Heart right ventricle (tissue), 16 donors: ENCODE measurements at regions not wholly inside any gene's neighbourhood (a gene's known extent, or its start where the extent isn't known, plus 50 kb on each side); places are given as distances from the start of the nearest gene placed in this dataset.

Source experiments
- ATAC-seq, 8 donors: fragments of 200-7000 bp; cut with Tn5 transposase; one replicate each; pipeline ENCODE4 v1.9.1; 2020; ENCODE audit warnings: mild to moderate bottlenecking in 8 of 8, moderate library complexity in 8 of 8, moderate number of reproducible peaks in 1 of 8
- DNase-seq, 2 donors: peaks; one replicate each; pipeline ENCODE4 v3.0.0-alpha.2; 2020
- H3K27ac ChIP-seq, 10 donors: fragments of 200-600 bp; sonication (generic) in 2 of 10; one replicate each; pipeline versions ENCODE4 v1.5.0 to v1.8.0; 2020 to 2022; ENCODE audit warnings: mild to moderate bottlenecking in 3 of 10
- H3K27me3 ChIP-seq, 7 donors: fragments of 200-600 bp; one replicate each; pipeline ENCODE4 v1.8.0; 2021 to 2022; ENCODE audit warnings: mild to moderate bottlenecking in 2 of 7
- H3K36me3 ChIP-seq, 9 donors: fragments of 200-600 bp; sonication (generic) in 1 of 9; one replicate each; pipeline versions ENCODE4 v1.5.0 to v1.8.0; 2020 to 2022; ENCODE audit warnings: mild to moderate bottlenecking in 2 of 9
- H3K4me1 ChIP-seq, 9 donors: fragments of 200-600 bp; sonication (generic) in 1 of 9; one replicate each; pipeline versions ENCODE4 v1.5.0 to v1.8.0; 2020 to 2022; ENCODE audit warnings: mild to moderate bottlenecking in 4 of 9
- H3K4me3 ChIP-seq, 10 donors: fragments of 200-600 bp; sonication (generic) in 2 of 10; one replicate each; pipeline versions ENCODE4 v1.5.0 to v1.8.0; 2020 to 2022; ENCODE audit warnings: mild to moderate bottlenecking in 7 of 10, moderate library complexity in 2 of 10
- H3K9me3 ChIP-seq, 11 donors: fragments of 200-600 bp in 10 of 11; sonication (generic) in 2 of 11; one replicate each; pipeline versions ENCODE4 v1.5.0 to v1.8.0; 2013 to 2022; ENCODE audit warnings: mild to moderate bottlenecking in 2 of 11, control low read depth in 1 of 11, moderate library complexity in 1 of 11
- WGBS, 2 donors: extraction: QIAGEN DNeasy Blood & Tissue Kit; methylation state at CpG; one replicate each; pipeline ENCODE4 v1.1.7; 2013; ENCODE audit warnings: inconsistent platforms in 1 of 2; 5-methylcytosine and 5-hydroxymethylcytosine counted together
- intact Hi-C, 10 donors: fragments of 100-400 bp; cut with DNase I; formaldehyde crosslinking; loops; one replicate each; pipeline versions ENCODE4 v1.11.1 to v1.14.2; 2022
- TF ChIP-seq, protein P1 (sequence below), 9 donors: fragments of 200-600 bp; sonication (generic) in 2 of 9; IDR thresholded peaks; one replicate each; pipeline versions ENCODE4 v1.5.0 to v1.8.0; 2021 to 2022; ENCODE audit warnings: antibody characterized with exemption in 9 of 9, mild to moderate bottlenecking in 5 of 9, moderate library complexity in 1 of 9
- donor health status: Arrhythmogenic right ventricular cardiomyopathy.
- donor health status: ischemic (EF 13 %, LVEDD 7.1; RV severe dilation, severe dysfunction).
- donor health status: healthy with polysubstance abuse.
- donor health status: DM: no; HTN: yes; CAD: no.
- donor health status: DM: no; HTN: no; CAD: no.
- donor health status: ischemic (EF 25% LVEDD 6.9; RV normal size, moderate dysfunction).
- donor health status: ischemic (EF 25% LVEDD 5.7; RV mildly dilated, moderate dysfunction).
- donor health status: healthy.
- donor health status: DM: yes; HTN: yes; CAD: no.
- donor health status: Ischemic cardiomyopathy.
- donor health status: ischemic (EF 35%, LVEDD 5.7; RV mildly dilated, moderate dysfunction).
- donor health status: nonischemic (EF 11% LVEDD 7.7; RV severe dilation, severe dysfunction).
- donor health status: DM: yes; HTN: yes; CAD: no.
- donor health status: PGD.
- donor health status: ischemic (EF 29% LVEDD 5.4; RV normal size, mild dysfunction).
- donor health status: nonischemic (EF 23%, LVEDD 6.1; RV moderate dilation, normal function).

DNA sequence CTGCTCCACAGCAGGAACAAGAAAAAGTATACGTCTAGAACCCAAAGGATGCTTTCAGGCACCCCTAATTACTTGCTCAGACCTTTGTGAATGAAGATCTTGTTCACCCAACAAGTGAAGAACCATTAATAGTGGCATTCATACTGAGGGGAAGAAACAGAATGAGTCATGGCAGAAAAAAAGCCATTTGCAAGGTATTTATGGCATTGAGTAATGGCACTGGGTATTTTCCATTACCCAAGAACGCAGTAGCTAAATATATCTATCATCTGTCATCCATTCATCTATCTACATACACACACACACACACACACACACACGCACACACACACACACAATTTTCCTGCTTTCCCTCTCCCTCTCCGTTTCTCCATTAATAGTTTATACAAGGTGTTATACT is 56.4 kb upstream of the XIRP2 start:
- Histone ChIP-seq H3K27ac (no peak overlapping the region), H3K9me3 (no peaks in the 10 kb centered on the region), H3K4me1 (no peaks in the 10 kb centered on the region), H3K36me3 (no peaks in the 10 kb centered on the region), H3K27me3 (no peaks in the 10 kb centered on the region), H3K4me3 (no peak overlapping the region)
- WGBS, 2 donors: 79 to 85% methylated on average over 4 of the region's 4 CpGs
- TF ChIP-seq, protein P1, sequence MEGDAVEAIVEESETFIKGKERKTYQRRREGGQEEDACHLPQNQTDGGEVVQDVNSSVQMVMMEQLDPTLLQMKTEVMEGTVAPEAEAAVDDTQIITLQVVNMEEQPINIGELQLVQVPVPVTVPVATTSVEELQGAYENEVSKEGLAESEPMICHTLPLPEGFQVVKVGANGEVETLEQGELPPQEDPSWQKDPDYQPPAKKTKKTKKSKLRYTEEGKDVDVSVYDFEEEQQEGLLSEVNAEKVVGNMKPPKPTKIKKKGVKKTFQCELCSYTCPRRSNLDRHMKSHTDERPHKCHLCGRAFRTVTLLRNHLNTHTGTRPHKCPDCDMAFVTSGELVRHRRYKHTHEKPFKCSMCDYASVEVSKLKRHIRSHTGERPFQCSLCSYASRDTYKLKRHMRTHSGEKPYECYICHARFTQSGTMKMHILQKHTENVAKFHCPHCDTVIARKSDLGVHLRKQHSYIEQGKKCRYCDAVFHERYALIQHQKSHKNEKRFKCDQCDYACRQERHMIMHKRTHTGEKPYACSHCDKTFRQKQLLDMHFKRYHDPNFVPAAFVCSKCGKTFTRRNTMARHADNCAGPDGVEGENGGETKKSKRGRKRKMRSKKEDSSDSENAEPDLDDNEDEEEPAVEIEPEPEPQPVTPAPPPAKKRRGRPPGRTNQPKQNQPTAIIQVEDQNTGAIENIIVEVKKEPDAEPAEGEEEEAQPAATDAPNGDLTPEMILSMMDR (IDR thresholded peaks at IDR 0.05): no peak
- ATAC-seq (no peak), DNase-seq (no peak)
- intact Hi-C loops: no loop called here

DNA sequence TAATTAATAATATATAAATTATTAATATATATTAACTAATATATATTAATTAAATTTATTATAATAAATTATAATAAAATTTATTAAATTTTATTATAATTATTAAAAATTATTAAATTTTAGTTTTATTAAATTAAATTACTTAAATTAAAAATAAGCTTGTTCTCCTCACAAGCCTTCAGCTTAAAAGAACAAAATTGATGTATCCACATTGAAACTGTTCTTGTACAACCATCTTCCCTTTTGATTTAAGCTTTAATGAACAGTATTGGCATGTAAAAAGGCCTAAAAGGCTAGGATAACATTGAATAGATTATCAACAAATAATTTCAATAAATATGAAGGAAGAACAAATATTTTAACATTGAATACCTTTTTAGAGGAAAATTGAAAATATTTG is 62.4 kb upstream of the XIRP2 start:
- DNase-seq (no peak), ATAC-seq (no peak)
- Histone ChIP-seq H3K4me1 (no peaks in the 10 kb centered on the region), H3K27me3 (no peaks in the 10 kb centered on the region), H3K27ac (no peak overlapping the region), H3K9me3 (peaks cover 0 to 10% (median 0%) of the 10 kb centered on the region in 11 donors), H3K4me3 (no peak overlapping the region), H3K36me3 (no peaks in the 10 kb centered on the region)
- TF ChIP-seq, protein P1 (IDR thresholded peaks at IDR 0.05): no peak
- intact Hi-C loops: no loop called here

DNA sequence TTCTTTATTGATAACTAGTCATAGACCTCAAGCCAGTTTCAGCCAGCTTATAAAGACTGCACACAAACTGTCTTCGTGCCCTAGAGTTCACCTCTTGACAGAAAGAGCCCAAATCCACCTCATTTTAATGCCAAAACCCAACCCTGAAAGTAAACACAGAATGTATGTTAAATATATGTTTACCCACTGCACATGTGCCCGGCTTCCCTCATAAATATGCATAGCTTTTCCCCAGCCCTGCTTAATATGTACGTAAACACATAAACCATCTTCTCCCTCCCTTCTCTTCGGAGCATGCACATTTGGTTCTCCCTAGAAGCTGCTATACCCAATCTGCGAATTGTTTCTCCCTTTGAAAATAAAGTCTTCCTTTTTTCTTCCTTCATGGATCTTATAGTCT is 73.9 kb upstream of the XIRP2 start:
- Histone ChIP-seq H3K4me1 (no peaks in the 10 kb centered on the region), H3K27me3 (no peaks in the 10 kb centered on the region), H3K27ac (no peak overlapping the region), H3K4me3 (no peak overlapping the region), H3K36me3 (no peaks in the 10 kb centered on the region), H3K9me3 (peaks cover 0 to 11% (median 0%) of the 10 kb centered on the region in 11 donors)
- DNase-seq: no peak
- no peak for ATAC-seq
- TF ChIP-seq, protein P1 (IDR thresholded peaks at IDR 0.05): no peak
- whole genome bisulfite sequencing, 2 donors: 80 to 81% methylated on average over 5 of the region's 5 CpGs
- intact Hi-C loops: no loop called here

DNA sequence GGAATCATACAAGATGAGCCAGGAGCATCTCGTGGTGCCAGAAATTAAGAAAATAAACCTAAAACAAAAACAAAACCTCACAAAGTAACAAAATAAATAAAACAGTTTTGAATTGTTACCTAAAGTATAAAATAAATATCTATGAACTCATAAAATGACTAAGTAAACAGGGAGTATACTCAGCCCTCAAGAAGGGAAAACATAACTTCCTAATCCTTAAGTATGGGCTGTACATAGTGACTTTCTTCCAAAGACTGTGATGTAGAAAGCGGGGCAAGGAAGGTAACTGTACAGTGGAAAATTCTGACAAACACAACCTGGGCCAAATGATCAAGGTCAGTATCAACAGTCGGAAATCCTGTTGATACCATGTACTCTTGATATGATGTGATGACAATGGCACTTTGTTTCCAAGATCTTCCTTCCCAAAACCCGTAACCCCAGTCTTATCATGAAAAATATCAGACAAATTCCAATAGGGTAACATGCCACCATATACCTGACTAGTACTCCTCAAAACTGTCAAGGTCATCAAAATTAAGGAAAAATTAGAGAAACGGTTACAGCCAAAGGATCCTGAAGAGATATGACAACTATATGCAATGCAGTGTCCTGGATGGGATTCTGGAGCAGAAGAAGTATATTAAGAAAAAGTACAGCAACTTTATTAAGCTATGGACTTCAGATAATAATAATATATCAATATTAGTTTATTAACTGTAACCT is 76.0 kb upstream of the XIRP2 start:
- intact Hi-C loops: no loop called here
- TF ChIP-seq, protein P1 (IDR thresholded peaks at IDR 0.05): no peak
- H3K27ac ChIP-seq: no peak overlapping the region
- peaks cover 0 to 11% (median 0%) of the 10 kb centered on the region in 11 donors for H3K9me3 ChIP-seq
- no peaks in the 10 kb centered on the region for H3K27me3 ChIP-seq
- no peak for ATAC-seq
- WGBS, 2 donors: 56 to 60% methylated on average over 5 of the region's 5 CpGs
- DNase-seq: no peak
- H3K4me3 ChIP-seq: no peak overlapping the region
- H3K36me3 ChIP-seq: no peaks in the 10 kb centered on the region
- H3K4me1 ChIP-seq: no peaks in the 10 kb centered on the region
